Activated CD8-positive, alpha-beta T cell treated with anti-CD3 and anti-CD28 coated beads, Interleukin-2, amount 10 ng/mL, durations not matched to agents 7 days and 5 days (primary cell): ENCODE measurements at regions not wholly inside any gene's neighbourhood (a gene's known extent, or its start where the extent isn't known, plus 50 kb on each side); places are given as distances from the start of the nearest gene placed in this dataset.
A peak's percentile ranks its signal among the peaks of the same experiment; 100 is the strongest.

ENCODE experiments used
- ATAC-seq: fragments of 150-1000 bp; cut with Tn5 transposase; one replicate; pipeline ENCODE4 v1.10.0; 2021; ENCODE audit warnings: moderate library complexity
- CTCF ChIA-PET: fragments of 350-600 bp; sonication (Branson Sonifier 250); formaldehyde crosslinking; loops from one replicate; lab custom pipeline; 2021; ENCODE audit warnings: antibody characterized with exemption; lab: Charles Lee
- POLR2A ChIA-PET: fragments of 350-600 bp; sonication (Branson Sonifier 250); formaldehyde crosslinking; loops from one replicate; lab custom pipeline; 2021; ENCODE audit warnings: antibody characterized with exemption; lab: Charles Lee
- DNase-seq: peaks from one replicate; pipeline ENCODE4 v3.0.0-alpha.2; 2020
- H3K27ac Mint-ChIP-seq: one replicate; pipeline ENCODE4 v1.8.0; 2021; ENCODE audit warnings: mild to moderate bottlenecking, mixed read lengths
- H3K27me3 Mint-ChIP-seq: one replicate; pipeline ENCODE4 v1.8.0; 2021; ENCODE audit warnings: low read depth, mixed read lengths
- H3K36me3 Mint-ChIP-seq: one replicate; pipeline ENCODE4 v1.8.0; 2021; ENCODE audit warnings: low read depth, mixed read lengths
- H3K4me1 Mint-ChIP-seq: one replicate; pipeline ENCODE4 v1.8.0; 2021; ENCODE audit warnings: low read depth, mixed read lengths
- H3K4me3 Mint-ChIP-seq: one replicate; pipeline ENCODE4 v1.8.0; 2021; ENCODE audit warnings: mild to moderate bottlenecking, mixed read lengths
- H3K9me3 Mint-ChIP-seq: one replicate; pipeline ENCODE4 v1.8.0; 2022; ENCODE audit warnings: mixed read lengths; ENCODE audit not compliant: insufficient read depth

DNA sequence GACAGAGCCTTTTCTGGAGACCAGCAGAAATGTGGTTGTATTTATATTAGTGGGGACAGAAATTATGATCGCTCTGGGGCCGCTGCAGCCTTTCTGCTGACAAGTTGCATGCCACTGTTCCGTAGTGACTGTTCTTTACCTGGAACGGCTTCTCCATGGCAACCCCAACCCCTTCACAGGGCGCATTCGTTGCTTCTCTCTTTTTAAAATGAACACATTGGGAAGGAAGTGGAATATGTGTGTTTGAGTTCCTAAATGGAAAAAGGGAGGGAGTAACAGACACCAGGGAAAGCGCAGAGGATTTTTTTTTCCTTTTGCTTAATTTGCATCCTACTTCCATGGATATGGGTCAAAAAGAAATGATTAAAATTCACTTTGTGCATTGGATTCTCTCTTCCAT lies 482.0 kb upstream of the SUCLG2 start:
- ChIA-PET POLR2A (no interaction called here), CTCF (no interaction called here)
- no peak for DNase-seq
- no peaks in the 10 kb centered on the region for H3K36me3 Mint-ChIP-seq
- no peaks in the 10 kb centered on the region for H3K27me3 Mint-ChIP-seq
- H3K27ac Mint-ChIP-seq = no peak overlapping the region
- no peak for ATAC-seq
- no peak overlapping the region for H3K4me3 Mint-ChIP-seq
- H3K9me3 Mint-ChIP-seq = peaks cover 3% of the 10 kb centered on the region
- no peaks in the 10 kb centered on the region for H3K4me1 Mint-ChIP-seq

DNA sequence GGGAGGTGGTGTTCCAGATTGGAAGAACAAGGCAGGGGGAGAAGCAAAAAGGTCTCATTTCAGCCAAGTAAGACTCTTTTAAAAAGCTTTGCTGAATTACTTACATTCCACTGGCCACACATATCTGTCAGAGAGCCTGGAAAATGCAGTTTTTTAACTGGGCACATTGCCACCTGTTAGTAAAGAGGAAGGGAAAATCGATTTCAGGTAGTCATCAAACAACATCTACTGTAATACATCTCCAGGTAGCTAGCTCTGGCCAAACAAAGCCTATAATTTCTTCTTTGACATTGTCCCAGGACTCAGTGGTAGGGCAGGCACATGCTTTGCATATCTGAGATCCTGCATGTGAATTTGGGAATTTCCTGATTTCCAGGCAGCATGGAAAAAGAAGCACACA lies 480.7 kb upstream of the SUCLG2 start:
- Mint-ChIP-seq H3K27ac (no peak overlapping the region), H3K9me3 (peaks cover 3% of the 10 kb centered on the region), H3K36me3 (no peaks in the 10 kb centered on the region), H3K4me3 (no peak overlapping the region), H3K27me3 (no peaks in the 10 kb centered on the region), H3K4me1 (no peaks in the 10 kb centered on the region)
- POLR2A ChIA-PET = no interaction called here
- DNase-seq (no peak), ATAC-seq (no peak)
- CTCF ChIA-PET = no interaction called here

DNA sequence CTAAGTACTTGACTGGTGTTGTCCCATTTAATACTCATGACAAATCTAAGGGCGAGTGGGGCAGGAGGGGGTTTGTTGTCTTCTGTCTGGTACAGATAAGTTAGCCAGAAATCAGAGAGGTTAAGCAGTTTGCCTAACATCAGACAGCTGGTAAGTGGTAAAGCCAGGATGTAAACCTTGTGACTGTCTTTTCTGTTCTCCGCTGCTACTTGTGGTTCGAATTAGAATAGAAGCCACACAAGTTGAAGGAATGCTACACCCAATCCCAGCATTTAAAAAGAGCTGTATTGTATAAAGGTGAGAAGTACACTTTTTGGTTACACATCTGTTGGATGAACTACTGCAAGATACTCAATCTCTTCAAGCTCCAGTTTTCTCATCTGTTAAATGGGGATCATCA lies 474.7 kb upstream of the SUCLG2 start:
- H3K27me3 Mint-ChIP-seq = no peaks in the 10 kb centered on the region
- peaks cover 5% of the 10 kb centered on the region for H3K4me1 Mint-ChIP-seq
- POLR2A ChIA-PET = no interaction called here
- no peak overlapping the region for H3K4me3 Mint-ChIP-seq
- H3K27ac Mint-ChIP-seq = no peak overlapping the region
- CTCF ChIA-PET = no interaction called here
- DNase-seq = no peak
- ATAC-seq = no peak
- H3K9me3 Mint-ChIP-seq = no peaks in the 10 kb centered on the region
- no peaks in the 10 kb centered on the region for H3K36me3 Mint-ChIP-seq

- H3K9me3 Mint-ChIP-seq = no peaks in the 10 kb centered on the region
- DNase-seq = no peak
- H3K27ac Mint-ChIP-seq = no peak overlapping the region
- no peak for ATAC-seq
- H3K4me1 Mint-ChIP-seq = peaks cover 5% of the 10 kb centered on the region
- CTCF ChIA-PET = no interaction called here
- POLR2A ChIA-PET = no interaction called here
- no peak overlapping the region for H3K4me3 Mint-ChIP-seq
- H3K27me3 Mint-ChIP-seq = no peaks in the 10 kb centered on the region
- H3K36me3 Mint-ChIP-seq = no peaks in the 10 kb centered on the region
These were observed 468.8 kb upstream of the SUCLG2 start for GRCh38 chr3:68123231-68123630.

DNA sequence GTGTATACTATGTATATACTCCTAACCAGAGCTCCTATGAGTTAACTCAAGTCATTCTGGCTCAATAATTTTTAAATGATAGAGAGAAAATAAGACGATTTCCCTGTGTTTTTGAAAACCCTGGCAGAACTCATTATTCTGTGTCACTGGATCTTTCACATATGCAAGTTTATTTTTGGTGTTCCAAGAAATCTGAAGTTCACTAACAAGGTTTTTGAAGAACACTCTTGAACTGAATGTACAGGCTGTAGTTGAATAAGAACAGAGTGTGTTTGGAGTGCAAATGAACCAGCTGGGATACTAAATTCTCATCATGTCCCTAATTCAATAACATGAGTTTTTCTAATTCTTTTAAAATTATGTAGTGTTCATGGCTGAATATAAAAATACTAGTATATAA lies 466.9 kb upstream of the SUCLG2 start:
- ATAC-seq (no peak), DNase-seq (no peak)
- POLR2A ChIA-PET = no interaction called here
- Mint-ChIP-seq H3K4me1 (peaks cover 5% of the 10 kb centered on the region), H3K27me3 (no peaks in the 10 kb centered on the region), H3K9me3 (no peaks in the 10 kb centered on the region), H3K4me3 (no peak overlapping the region), H3K36me3 (no peaks in the 10 kb centered on the region), H3K27ac (no peak overlapping the region)
- CTCF ChIA-PET = no interaction called here

GRCh38 chr3:68116580-68116979 lies 462.2 kb upstream of the SUCLG2 start:
- ATAC-seq (no peak), DNase-seq (no peak)
- Mint-ChIP-seq H3K27ac (no peak overlapping the region), H3K4me1 (no peaks in the 10 kb centered on the region), H3K4me3 (no peak overlapping the region), H3K9me3 (no peaks in the 10 kb centered on the region), H3K36me3 (no peaks in the 10 kb centered on the region), H3K27me3 (no peaks in the 10 kb centered on the region)
- ChIA-PET CTCF (no interaction called here), POLR2A (no interaction called here)

DNA sequence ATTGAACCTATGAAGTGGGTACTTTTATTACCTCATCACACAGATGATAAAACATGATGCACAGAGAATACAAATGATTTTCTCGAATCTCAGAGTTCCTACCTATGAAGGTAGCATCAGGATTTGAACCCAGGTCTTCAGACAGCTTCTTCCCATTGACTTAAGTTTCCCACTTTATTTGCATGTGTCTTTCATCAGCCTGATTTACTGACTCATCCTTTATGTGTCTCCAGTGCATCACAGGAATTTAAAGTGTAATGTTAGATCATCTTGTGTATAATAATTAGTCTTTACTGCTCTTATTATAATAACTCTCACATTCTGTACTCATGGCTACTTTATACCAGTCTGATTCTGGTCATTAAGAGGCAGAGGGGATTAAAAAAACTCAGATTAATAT lies 449.4 kb upstream of the SUCLG2 start:
- H3K9me3 Mint-ChIP-seq = no peaks in the 10 kb centered on the region
- ChIA-PET CTCF (no interaction called here), POLR2A (no interaction called here)
- no peaks in the 10 kb centered on the region for H3K27me3 Mint-ChIP-seq
- no peak overlapping the region for H3K27ac Mint-ChIP-seq
- peaks cover 5% of the 10 kb centered on the region for H3K4me1 Mint-ChIP-seq
- H3K4me3 Mint-ChIP-seq = no peak overlapping the region
- ATAC-seq (no peak), DNase-seq (no peak)
- H3K36me3 Mint-ChIP-seq = no peaks in the 10 kb centered on the region

- no peak for ATAC-seq
- POLR2A ChIA-PET = no interaction called here
- H3K4me3 Mint-ChIP-seq = no peak overlapping the region
These were observed 436.2 kb upstream of the SUCLG2 start for GRCh38 chr3:68090571-68090970.

GRCh38 chr3:68089572-68090011 lies 435.2 kb upstream of the SUCLG2 start:
- Mint-ChIP-seq H3K27ac (peak overlapping the region; percentile 44), H3K36me3 (peaks cover 6% of the 10 kb centered on the region), H3K4me3 (no peak overlapping the region), H3K4me1 (peaks cover 48% of the 10 kb centered on the region), H3K9me3 (no peaks in the 10 kb centered on the region), H3K27me3 (no peaks in the 10 kb centered on the region)
- ATAC-seq = no peak
- DNase-seq = no peak
- ChIA-PET POLR2A (interaction anchor here (0.5 to 0.6 kb wide), 2 partner anchors 28 to 1930 kb away, joined by 3 read pairs; no protein-coding TSS in a partner anchor), CTCF (no interaction called here)

More at GRCh38 chr3:68090571-68090970, 436.2 kb upstream of the SUCLG2 start:
- Mint-ChIP-seq H3K27me3 (no peaks in the 10 kb centered on the region), H3K27ac (peak overlapping the region; percentile 17), H3K36me3 (peaks cover 6% of the 10 kb centered on the region), H3K4me1 (peaks cover 46% of the 10 kb centered on the region), H3K9me3 (no peaks in the 10 kb centered on the region)
- CTCF ChIA-PET = interaction anchor here (1.8 kb wide), 1 partner anchor 32 kb away, joined by 4 read pairs; no protein-coding TSS in a partner anchor
- DNase-seq = no peak

GRCh38 chr3:68088636-68089035 lies 434.2 kb upstream of the SUCLG2 start:
- Mint-ChIP-seq H3K4me1 (peaks cover 48% of the 10 kb centered on the region), H3K27me3 (no peaks in the 10 kb centered on the region), H3K36me3 (peaks cover 6% of the 10 kb centered on the region), H3K9me3 (no peaks in the 10 kb centered on the region), H3K27ac (peak overlapping the region; percentile 62), H3K4me3 (no peak overlapping the region)
- ChIA-PET CTCF (interaction anchor here (1.5 kb wide), 1 partner anchor 30 kb away, joined by 4 read pairs; no protein-coding TSS in a partner anchor), POLR2A (interaction anchor here (0.6 kb wide), 1 partner anchor 839 kb away, joined by 3 read pairs; no protein-coding TSS in a partner anchor)
- ATAC-seq (peak; percentile 32), DNase-seq (no peak)

GRCh38 chr3:68088216-68088615 lies 433.8 kb upstream of the SUCLG2 start:
- peak; percentile 93 for ATAC-seq
- ChIA-PET POLR2A (interaction anchor here (0.6 kb wide), 1 partner anchor 839 kb away, joined by 3 read pairs; no protein-coding TSS in a partner anchor), CTCF (interaction anchor here (1.5 kb wide), 1 partner anchor 30 kb away, joined by 4 read pairs; no protein-coding TSS in a partner anchor)
- H3K4me3 Mint-ChIP-seq = no peak overlapping the region
- H3K4me1 Mint-ChIP-seq = peaks cover 48% of the 10 kb centered on the region
- H3K27me3 Mint-ChIP-seq = no peaks in the 10 kb centered on the region
- H3K27ac Mint-ChIP-seq = peak overlapping the region; percentile 62
- DNase-seq = peak; percentile 72
- H3K9me3 Mint-ChIP-seq = no peaks in the 10 kb centered on the region
- peaks cover 6% of the 10 kb centered on the region for H3K36me3 Mint-ChIP-seq

- DNase-seq (no peak), ATAC-seq (no peak)
- Mint-ChIP-seq H3K4me3 (no peak overlapping the region), H3K27me3 (peaks cover 2% of the 10 kb centered on the region), H3K27ac (no peak overlapping the region), H3K4me1 (no peaks in the 10 kb centered on the region), H3K36me3 (peaks cover 8% of the 10 kb centered on the region), H3K9me3 (peaks cover 7% of the 10 kb centered on the region)
- ChIA-PET CTCF (no interaction called here), POLR2A (no interaction called here)
These were observed 417.6 kb upstream of the SUCLG2 start for GRCh38 chr3:68072062-68072461.

- ATAC-seq (no peak), DNase-seq (no peak)
- POLR2A ChIA-PET = no interaction called here
- Mint-ChIP-seq H3K36me3 (peaks cover 6% of the 10 kb centered on the region), H3K27me3 (peaks cover 2% of the 10 kb centered on the region), H3K4me1 (no peaks in the 10 kb centered on the region), H3K4me3 (no peak overlapping the region), H3K9me3 (peaks cover 7% of the 10 kb centered on the region), H3K27ac (no peak overlapping the region)
- CTCF ChIA-PET = no interaction called here
These were observed 415.8 kb upstream of the SUCLG2 start for GRCh38 chr3:68070186-68070585.
